GM10266 (cell line): ENCODE measurements at regions not wholly inside any gene's neighbourhood (a gene's known extent, or its start where the extent isn't known, plus 50 kb on each side); places are given as distances from the start of the nearest gene placed in this dataset.

Source experiments
- DNase-seq: peaks from one replicate; pipeline ENCODE4 v3.0.0; 2012; ENCODE audit errors: extremely low spot score
- TF ChIP-seq, protein P1 (sequence below): IDR thresholded peaks from 2 replicates; pipeline ENCODE4 v1.5.1; 2012; ENCODE audit warnings: mild to moderate bottlenecking, low read depth; ENCODE audit not compliant: control insufficient read depth, insufficient read depth; ENCODE audit errors: missing control alignments

DNA sequence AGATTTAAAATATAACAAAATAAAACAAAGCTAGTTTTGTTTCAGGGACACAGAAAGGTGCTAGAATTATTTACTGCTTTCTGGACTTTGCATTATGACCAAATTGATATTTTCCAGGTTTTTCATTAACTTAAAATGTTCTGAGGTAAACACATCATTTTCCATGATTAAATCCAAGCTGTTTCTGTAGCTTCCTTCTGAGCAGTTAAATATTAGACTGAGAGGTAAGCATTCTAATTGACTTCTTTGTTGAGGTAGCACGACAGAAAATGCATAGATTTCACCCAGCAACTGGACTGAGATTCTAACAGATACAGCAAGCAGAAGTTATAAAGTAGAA lies 98.3 kb downstream of the BMP4 start:
- TF ChIP-seq, protein P1, sequence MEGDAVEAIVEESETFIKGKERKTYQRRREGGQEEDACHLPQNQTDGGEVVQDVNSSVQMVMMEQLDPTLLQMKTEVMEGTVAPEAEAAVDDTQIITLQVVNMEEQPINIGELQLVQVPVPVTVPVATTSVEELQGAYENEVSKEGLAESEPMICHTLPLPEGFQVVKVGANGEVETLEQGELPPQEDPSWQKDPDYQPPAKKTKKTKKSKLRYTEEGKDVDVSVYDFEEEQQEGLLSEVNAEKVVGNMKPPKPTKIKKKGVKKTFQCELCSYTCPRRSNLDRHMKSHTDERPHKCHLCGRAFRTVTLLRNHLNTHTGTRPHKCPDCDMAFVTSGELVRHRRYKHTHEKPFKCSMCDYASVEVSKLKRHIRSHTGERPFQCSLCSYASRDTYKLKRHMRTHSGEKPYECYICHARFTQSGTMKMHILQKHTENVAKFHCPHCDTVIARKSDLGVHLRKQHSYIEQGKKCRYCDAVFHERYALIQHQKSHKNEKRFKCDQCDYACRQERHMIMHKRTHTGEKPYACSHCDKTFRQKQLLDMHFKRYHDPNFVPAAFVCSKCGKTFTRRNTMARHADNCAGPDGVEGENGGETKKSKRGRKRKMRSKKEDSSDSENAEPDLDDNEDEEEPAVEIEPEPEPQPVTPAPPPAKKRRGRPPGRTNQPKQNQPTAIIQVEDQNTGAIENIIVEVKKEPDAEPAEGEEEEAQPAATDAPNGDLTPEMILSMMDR: no peak
- DNase-seq: no peak

DNA sequence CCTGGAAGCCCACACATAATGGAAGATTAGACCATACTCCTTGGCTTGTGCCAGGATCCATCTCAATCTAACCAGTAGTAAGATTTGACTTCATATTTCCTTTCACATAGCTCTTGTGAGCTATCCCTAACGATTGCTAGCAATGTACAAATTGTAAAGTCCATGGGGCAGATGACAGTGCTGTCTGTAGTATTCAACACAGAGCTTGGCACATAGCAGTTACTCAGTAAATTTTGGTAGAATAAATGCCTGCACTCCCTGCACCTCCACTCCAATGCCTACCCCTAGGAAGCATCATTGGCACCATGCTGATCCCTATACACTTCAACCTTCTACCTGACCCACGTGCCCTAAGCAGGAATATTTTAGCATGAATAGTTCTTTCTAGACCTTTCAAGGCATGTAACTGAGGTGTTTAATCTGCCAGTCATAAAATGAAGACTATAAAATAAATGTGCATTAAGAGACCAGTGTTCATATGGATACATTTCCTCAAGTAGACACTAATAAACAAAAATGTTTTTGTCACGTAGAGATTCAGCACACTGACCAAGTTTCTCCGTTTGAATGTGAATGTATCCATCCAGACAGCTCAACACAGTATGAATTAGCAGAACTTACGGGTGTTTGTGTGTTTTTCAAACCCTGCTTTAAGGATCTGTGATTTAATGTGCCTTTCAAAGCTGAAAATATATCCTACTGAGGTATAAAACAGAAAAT lies 98.8 kb downstream of the BMP4 start:
- TF ChIP-seq, protein P1: no peak
- no peak for DNase-seq

DNA sequence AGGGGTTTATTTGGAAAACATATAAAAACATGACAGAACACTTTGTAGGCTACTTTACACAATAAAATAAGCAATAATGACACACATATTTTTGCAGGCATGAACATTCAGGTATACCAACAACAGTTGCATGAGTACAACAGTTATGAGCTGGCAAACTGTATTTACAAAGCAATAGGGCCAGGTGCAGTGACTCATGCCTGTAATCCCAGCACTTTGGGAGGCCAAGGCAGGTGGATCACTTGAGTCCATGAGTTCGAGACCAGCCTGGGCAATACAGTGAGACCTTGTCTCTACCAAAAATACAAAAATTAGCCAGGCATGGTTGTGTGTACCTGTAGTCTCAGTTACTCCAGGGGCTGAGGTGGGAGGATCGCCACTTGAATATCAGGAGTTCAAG lies 101.1 kb downstream of the BMP4 start:
- DNase-seq: no peak
- TF ChIP-seq, protein P1: no peak

DNA sequence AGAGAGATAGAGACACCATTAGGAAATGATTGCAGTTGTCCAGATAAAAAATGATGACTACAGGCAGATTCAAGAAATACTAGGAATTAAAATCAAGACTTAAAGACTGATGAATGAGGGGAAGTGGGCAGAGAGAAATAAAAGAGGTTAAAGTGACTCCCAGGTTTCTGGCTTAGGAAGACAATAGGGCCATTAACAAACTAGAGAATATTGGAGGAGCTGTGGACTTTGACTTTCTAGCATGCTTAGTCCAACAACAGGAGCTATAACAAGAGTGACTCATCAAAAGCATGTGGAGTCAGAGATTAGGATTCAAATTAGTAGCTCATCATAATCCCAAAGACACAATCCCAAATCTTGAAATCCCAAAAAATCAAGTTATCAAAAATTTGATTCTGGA lies 101.5 kb downstream of the BMP4 start:
- DNase-seq: no peak
- TF ChIP-seq, protein P1: no peak

DNA sequence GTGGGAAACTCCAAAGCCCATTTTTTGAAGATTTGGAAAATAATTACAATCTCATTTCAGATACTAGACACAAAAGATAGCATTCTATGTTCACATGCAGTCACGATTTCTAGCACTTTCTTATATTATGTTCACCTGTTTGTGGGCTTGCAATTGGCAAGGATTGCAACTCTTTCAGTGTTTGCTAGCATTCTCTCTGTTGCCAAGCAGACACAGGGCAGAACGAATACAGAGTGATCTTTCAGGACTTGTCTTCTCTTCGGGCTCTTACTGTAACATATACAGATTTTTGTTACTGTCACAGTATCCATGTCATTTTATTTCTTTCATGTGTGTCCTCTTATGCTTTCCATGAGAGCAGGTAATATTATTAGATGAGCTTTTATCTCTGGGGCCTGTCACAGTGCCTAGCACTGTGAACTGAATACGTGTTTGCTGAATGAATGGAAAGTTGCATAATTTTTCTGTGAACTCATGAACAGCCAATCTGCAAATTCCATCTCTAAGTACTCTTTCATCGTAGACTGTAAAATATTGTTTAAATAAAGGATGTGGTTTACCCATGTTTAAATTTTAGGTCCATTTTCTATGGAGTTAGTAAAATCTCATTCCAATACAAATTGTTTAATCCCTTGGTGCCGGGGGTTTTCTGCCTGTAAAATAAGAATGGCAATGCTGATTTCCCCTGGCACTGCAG lies 105.1 kb downstream of the BMP4 start:
- DNase-seq: no peak
- TF ChIP-seq, protein P1: no peak

DNA sequence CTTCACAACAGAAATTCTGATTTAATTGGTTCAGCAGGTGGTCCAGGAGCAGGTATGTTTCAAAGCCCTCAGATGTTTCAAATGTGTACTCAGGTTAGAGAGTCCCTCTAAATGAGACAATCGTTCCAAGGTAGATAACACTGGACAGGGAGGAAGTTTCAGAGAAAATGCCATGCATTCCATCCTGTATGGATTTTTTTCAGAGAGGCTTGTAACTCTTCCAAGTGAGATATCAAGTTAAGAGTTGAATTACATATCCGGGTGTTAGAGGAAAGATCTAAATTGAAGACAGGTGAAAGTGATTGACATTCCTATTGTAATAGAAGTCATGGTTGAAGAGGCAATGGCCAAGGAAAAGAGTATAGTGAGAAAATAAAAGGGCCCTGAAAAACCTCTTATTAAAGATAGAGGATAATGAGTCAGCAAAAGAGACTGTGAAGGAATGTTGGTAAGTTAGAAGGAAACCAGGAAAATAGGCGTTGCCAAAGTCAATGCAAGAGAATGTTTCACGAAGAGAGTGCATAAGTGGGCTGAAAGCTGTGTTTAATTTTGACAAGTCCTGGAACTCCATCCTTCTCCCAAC lies 105.8 kb downstream of the BMP4 start:
- DNase-seq: no peak
- TF ChIP-seq, protein P1: no peak

DNA sequence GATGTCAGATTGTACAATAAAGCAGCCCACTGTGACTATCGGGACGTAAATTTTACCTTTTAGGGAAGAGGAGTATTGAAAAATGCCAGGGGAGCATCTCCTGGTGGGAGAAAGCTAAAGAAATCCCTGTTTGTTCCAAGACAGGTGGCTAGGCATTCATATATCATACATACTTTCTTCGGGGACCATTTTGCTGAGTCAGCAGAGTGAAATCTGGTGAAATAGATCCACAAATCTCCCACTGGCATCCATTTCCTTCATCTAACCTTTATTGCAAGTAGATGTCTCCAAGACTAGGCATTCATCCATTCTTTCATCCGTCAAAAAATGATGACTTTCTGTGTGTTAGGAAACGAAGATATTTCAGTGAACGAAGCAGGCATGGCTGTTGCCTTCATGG lies 107.1 kb downstream of the BMP4 start:
- no peak for DNase-seq
- TF ChIP-seq, protein P1: no peak
